ENCODE measurements at regions not wholly inside any gene's neighbourhood (a gene's known extent, or its start where the extent isn't known, plus 50 kb on each side); places are given as distances from the start of the nearest gene placed in this dataset.

DNA sequence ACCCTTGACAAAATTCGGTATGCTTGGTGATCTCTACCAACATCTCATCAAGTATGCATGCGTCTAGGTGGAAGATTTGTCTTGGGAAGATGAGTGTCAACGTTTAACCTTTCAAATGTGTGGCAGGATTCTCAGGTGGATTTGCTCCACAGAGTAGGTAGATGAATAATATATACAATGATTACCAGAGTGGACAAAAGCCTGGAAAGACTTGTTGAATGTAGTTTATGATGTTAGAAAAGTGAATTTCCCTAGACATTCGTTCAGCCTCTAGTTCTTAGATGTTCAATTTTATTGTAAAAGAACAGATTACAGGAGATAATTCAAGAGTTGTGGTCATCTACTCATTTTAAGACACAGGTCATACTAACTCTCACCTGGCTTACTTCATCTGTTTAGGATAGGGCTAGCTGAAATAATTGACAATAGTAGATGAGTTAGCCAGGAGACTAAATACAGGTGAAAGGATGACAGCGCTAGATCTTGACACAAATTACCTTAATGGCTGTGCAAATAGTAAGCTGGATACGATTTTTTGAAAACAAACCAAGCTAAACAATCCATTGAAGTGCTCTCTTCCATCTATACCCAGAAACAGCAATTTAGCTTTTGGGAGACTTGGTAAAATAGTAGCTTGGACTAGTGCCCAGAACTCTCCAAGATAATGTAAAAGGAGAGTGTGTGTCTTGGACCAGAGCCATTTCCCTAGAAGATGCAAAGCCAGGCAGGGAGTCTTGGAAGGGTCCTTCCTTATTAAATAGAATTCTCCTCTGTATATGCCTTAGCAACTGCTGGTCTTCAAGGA is 168.0 kb downstream of the DACT1 start:
- no peak overlapping the region for H3K27ac ChIP-seq (ENCODE audit: insufficient read depth, low read length, poor library complexity, severe bottlenecking)
- DNase-seq: no peak

GRCh38 chr14:58807191-58807590 is 169.4 kb downstream of the DACT1 start:
- Histone ChIP-seq H3K36me3 (ENCODE audit: control insufficient read depth, insufficient read depth, low read length) (no peaks in the 10 kb centered on the region), H3K4me3 (ENCODE audit: insufficient read depth, low read depth, low read length, poor library complexity, severe bottlenecking) (no peak overlapping the region), H3K4me1 (ENCODE audit: control insufficient read depth, insufficient read depth, low read length, poor library complexity, severe bottlenecking) (no peaks in the 10 kb centered on the region), H3K27ac (ENCODE audit: insufficient read depth, low read length, poor library complexity, severe bottlenecking) (no peak overlapping the region), H3K27me3 (replicated peaks; ENCODE audit: control insufficient read depth, insufficient read depth, low read length, poor library complexity, severe bottlenecking) (no peaks in the 10 kb centered on the region), H3K9me3 (ENCODE audit: control insufficient read depth, low read length) (no peaks in the 10 kb centered on the region)
- DNase-seq: no peak

More for the DNA sequence above, 168.0 kb downstream of the DACT1 start:
- Histone ChIP-seq H3K9me3 (ENCODE audit: control insufficient read depth, low read length) (no peaks in the 10 kb centered on the region), H3K36me3 (ENCODE audit: control insufficient read depth, insufficient read depth, low read length) (no peaks in the 10 kb centered on the region), H3K4me3 (ENCODE audit: insufficient read depth, low read depth, low read length, poor library complexity, severe bottlenecking) (no peak overlapping the region), H3K27me3 (replicated peaks; ENCODE audit: control insufficient read depth, insufficient read depth, low read length, poor library complexity, severe bottlenecking) (no peaks in the 10 kb centered on the region), H3K4me1 (ENCODE audit: control insufficient read depth, insufficient read depth, low read length, poor library complexity, severe bottlenecking) (no peaks in the 10 kb centered on the region)

DNA sequence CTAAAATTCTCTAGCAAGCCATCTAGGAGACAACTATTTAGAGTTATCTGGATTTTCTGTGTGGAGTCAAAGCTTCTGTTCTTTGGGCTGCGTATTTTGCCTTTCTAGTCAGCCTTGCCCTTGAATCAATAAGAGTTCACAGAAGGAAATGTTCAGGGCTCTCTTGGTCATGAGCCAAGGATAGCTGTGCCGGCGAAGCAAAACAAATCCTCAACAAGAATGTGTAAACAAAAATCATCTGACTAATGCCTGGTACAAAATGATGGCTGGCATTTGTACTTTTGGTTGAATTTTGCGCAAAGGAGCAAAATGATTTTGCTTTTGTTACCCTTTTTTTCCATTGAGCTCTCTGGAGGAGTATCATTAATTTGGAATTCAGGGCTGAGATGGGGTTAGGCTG is 171.1 kb downstream of the DACT1 start:
- Histone ChIP-seq H3K4me1 (ENCODE audit: control insufficient read depth, insufficient read depth, low read length, poor library complexity, severe bottlenecking) (no peaks in the 10 kb centered on the region), H3K27ac (ENCODE audit: insufficient read depth, low read length, poor library complexity, severe bottlenecking) (no peak overlapping the region), H3K36me3 (ENCODE audit: control insufficient read depth, insufficient read depth, low read length) (no peaks in the 10 kb centered on the region), H3K9me3 (ENCODE audit: control insufficient read depth, low read length) (no peaks in the 10 kb centered on the region), H3K4me3 (ENCODE audit: insufficient read depth, low read depth, low read length, poor library complexity, severe bottlenecking) (no peak overlapping the region), H3K27me3 (replicated peaks; ENCODE audit: control insufficient read depth, insufficient read depth, low read length, poor library complexity, severe bottlenecking) (no peaks in the 10 kb centered on the region)
- no peak for DNase-seq

DNA sequence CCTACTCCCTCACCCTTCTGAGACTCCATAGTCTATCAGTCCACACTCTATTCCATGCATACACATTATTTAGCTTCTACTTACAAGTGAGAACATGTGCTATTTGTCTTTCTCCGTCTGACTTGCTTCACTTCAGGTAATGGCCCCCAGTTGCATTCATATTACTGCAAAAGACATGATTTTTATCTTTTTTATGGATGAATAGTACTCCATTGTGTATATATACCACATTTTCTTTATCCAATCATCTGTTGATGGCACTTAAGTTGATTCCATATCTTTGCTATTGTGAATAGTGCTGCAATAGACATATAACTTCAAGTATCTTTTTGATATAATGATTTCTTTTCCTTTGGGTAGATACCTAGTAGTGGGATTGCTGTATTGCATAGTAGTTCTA is 171.8 kb downstream of the DACT1 start:
- no peaks in the 10 kb centered on the region for H3K9me3 ChIP-seq (ENCODE audit: control insufficient read depth, low read length)
- no peak for DNase-seq

DNA sequence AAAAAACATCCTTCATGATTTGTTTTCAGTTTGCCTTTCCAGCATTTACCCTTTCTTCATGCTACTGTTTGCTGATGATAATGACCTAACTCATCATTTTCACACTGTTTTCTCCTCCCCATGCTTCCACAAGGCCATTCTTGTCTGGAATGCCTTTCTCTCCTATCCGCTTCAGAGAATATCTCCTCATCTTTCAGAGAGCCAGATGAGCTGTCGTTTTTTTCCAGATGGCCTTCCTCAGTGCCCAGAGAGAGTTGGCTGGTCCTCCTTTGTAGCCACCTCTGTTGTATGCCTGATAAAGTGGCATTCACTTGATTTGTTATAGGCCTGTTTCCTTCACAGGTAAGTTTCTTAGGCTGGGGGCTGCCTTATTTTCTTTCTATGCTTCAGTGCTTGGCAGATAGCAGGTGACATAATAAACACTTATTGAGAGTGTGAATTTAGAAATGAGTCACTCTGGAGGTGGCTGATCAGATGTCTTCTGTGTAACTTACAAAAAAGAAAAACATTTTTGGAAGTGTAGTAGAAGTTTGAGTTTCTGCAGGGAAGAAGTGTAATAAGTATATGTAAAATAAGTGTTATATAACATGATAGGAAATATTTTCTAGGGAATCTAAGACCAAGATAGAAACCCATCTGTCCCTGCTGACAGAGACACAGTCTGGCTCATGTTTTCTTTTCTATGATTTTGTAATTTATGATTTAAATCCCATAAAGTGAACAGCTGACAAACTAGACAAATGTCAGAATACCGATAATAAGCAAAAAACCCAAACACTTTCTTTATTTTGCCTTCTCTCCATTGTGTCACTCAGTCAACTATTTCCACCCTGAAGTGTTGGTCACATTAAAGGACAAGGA is 174.5 kb downstream of the DACT1 start:
- no peaks in the 10 kb centered on the region for H3K4me1 ChIP-seq (ENCODE audit: control insufficient read depth, insufficient read depth, low read length, poor library complexity, severe bottlenecking)
- H3K9me3 ChIP-seq (ENCODE audit: control insufficient read depth, low read length): no peaks in the 10 kb centered on the region
- H3K27ac ChIP-seq (ENCODE audit: insufficient read depth, low read length, poor library complexity, severe bottlenecking): no peak overlapping the region
- H3K4me3 ChIP-seq (ENCODE audit: insufficient read depth, low read depth, low read length, poor library complexity, severe bottlenecking): no peak overlapping the region
- no peaks in the 10 kb centered on the region for H3K36me3 ChIP-seq (ENCODE audit: control insufficient read depth, insufficient read depth, low read length)
- no peaks in the 10 kb centered on the region for H3K27me3 ChIP-seq (replicated peaks; ENCODE audit: control insufficient read depth, insufficient read depth, low read length, poor library complexity, severe bottlenecking)
- DNase-seq: no peak

More for the DNA sequence above, 171.8 kb downstream of the DACT1 start:
- H3K4me1 ChIP-seq (ENCODE audit: control insufficient read depth, insufficient read depth, low read length, poor library complexity, severe bottlenecking): no peaks in the 10 kb centered on the region
- H3K27me3 ChIP-seq (replicated peaks; ENCODE audit: control insufficient read depth, insufficient read depth, low read length, poor library complexity, severe bottlenecking): no peaks in the 10 kb centered on the region
- H3K4me3 ChIP-seq (ENCODE audit: insufficient read depth, low read depth, low read length, poor library complexity, severe bottlenecking): no peak overlapping the region
- H3K27ac ChIP-seq (ENCODE audit: insufficient read depth, low read length, poor library complexity, severe bottlenecking): no peak overlapping the region
- no peaks in the 10 kb centered on the region for H3K36me3 ChIP-seq (ENCODE audit: control insufficient read depth, insufficient read depth, low read length)

DNA sequence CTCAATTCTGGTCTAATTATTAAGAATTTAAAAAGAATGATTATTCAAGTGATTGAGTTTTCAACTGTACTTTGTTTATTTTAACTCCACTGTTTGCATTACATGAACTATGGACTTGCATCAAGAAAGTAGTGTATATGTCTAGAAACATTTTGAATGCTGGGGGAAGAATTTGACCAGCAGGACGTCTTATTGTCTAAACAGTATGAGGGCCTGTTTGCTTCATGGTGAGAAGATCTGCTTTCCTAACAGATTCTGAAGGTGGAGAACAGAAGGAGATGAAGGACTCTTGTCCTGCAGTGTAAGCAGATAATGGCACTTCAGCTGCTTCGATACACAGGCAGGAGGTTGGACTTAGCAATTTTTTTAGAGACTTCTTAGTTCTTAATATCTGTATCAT is 176.0 kb downstream of the DACT1 start:
- Histone ChIP-seq H3K4me3 (ENCODE audit: insufficient read depth, low read depth, low read length, poor library complexity, severe bottlenecking) (no peak overlapping the region), H3K27me3 (replicated peaks; ENCODE audit: control insufficient read depth, insufficient read depth, low read length, poor library complexity, severe bottlenecking) (no peaks in the 10 kb centered on the region), H3K27ac (ENCODE audit: insufficient read depth, low read length, poor library complexity, severe bottlenecking) (no peak overlapping the region), H3K9me3 (ENCODE audit: control insufficient read depth, low read length) (no peaks in the 10 kb centered on the region), H3K36me3 (ENCODE audit: control insufficient read depth, insufficient read depth, low read length) (no peaks in the 10 kb centered on the region), H3K4me1 (ENCODE audit: control insufficient read depth, insufficient read depth, low read length, poor library complexity, severe bottlenecking) (no peaks in the 10 kb centered on the region)
- no peak for DNase-seq

GRCh38 chr14:58814466-58814865 is 176.7 kb downstream of the DACT1 start:
- H3K27me3 ChIP-seq (replicated peaks; ENCODE audit: control insufficient read depth, insufficient read depth, low read length, poor library complexity, severe bottlenecking): no peaks in the 10 kb centered on the region
- H3K9me3 ChIP-seq (ENCODE audit: control insufficient read depth, low read length): no peaks in the 10 kb centered on the region
- no peak for DNase-seq
- no peak overlapping the region for H3K4me3 ChIP-seq (ENCODE audit: insufficient read depth, low read depth, low read length, poor library complexity, severe bottlenecking)
- H3K27ac ChIP-seq (ENCODE audit: insufficient read depth, low read length, poor library complexity, severe bottlenecking): no peak overlapping the region
- no peaks in the 10 kb centered on the region for H3K36me3 ChIP-seq (ENCODE audit: control insufficient read depth, insufficient read depth, low read length)
- H3K4me1 ChIP-seq (ENCODE audit: control insufficient read depth, insufficient read depth, low read length, poor library complexity, severe bottlenecking): no peaks in the 10 kb centered on the region

DNA sequence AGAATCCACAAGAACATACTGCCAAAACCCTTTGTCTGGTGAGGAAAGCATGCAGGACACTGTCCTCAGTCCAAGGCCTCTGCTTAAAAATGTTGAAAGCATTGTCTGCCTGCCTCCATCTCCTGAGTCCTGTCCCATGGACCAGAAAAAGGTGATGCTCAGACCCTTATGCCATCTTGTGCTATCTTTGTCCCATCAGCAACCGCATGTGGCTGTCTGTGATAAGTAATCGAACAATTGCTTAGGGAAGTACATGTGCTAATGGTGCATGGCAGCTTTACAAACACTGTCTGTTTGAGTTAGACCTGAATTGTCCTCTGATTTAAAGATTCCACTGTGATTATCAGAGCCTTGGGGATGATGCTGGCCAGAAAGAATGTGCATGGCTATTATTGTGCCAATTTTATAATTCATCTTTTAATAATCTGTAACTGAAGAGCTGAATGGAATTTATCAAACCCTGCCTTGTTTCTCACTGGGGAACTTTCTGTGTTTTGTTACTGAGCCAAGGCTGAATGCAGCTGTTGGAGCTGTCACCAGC is 177.5 kb downstream of the DACT1 start:
- Histone ChIP-seq H3K4me1 (ENCODE audit: control insufficient read depth, insufficient read depth, low read length, poor library complexity, severe bottlenecking) (no peaks in the 10 kb centered on the region), H3K27ac (ENCODE audit: insufficient read depth, low read length, poor library complexity, severe bottlenecking) (no peak overlapping the region), H3K36me3 (ENCODE audit: control insufficient read depth, insufficient read depth, low read length) (no peaks in the 10 kb centered on the region), H3K9me3 (ENCODE audit: control insufficient read depth, low read length) (no peaks in the 10 kb centered on the region), H3K27me3 (replicated peaks; ENCODE audit: control insufficient read depth, insufficient read depth, low read length, poor library complexity, severe bottlenecking) (no peaks in the 10 kb centered on the region), H3K4me3 (ENCODE audit: insufficient read depth, low read depth, low read length, poor library complexity, severe bottlenecking) (no peak overlapping the region)
- DNase-seq: no peak

- Histone ChIP-seq H3K4me1 (ENCODE audit: control insufficient read depth, insufficient read depth, low read length, poor library complexity, severe bottlenecking) (no peaks in the 10 kb centered on the region), H3K27ac (ENCODE audit: insufficient read depth, low read length, poor library complexity, severe bottlenecking) (no peak overlapping the region), H3K36me3 (ENCODE audit: control insufficient read depth, insufficient read depth, low read length) (no peaks in the 10 kb centered on the region), H3K4me3 (ENCODE audit: insufficient read depth, low read depth, low read length, poor library complexity, severe bottlenecking) (no peak overlapping the region), H3K27me3 (replicated peaks; ENCODE audit: control insufficient read depth, insufficient read depth, low read length, poor library complexity, severe bottlenecking) (no peaks in the 10 kb centered on the region), H3K9me3 (ENCODE audit: control insufficient read depth, low read length) (no peaks in the 10 kb centered on the region)
- no peak for DNase-seq
Measured at GRCh38 chr14:58815794-58816193, 178.0 kb downstream of the DACT1 start.
